Endothelial cell of umbilical vein (primary cell): ENCODE measurements at regions not wholly inside any gene's neighbourhood (a gene's known extent, or its start where the extent isn't known, plus 50 kb on each side); places are given as distances from the start of the nearest gene placed in this dataset.

Source experiments
- BruUV-seq: library from RNA; stranded (reverse); fragments of 400-500 nt; replicated peaks from 2 replicates; lab custom pipeline; 2021; lab: Mats Ljungman, UMichigan
- CTCF ChIA-PET: fragments of 300-600, 350-600 bp; sonication (Branson Sonifier 250); formaldehyde crosslinking; loops from one replicate; lab custom pipeline; 2021; ENCODE audit warnings: antibody characterized with exemption, inconsistent platforms; lab: Charles Lee
- POLR2A ChIA-PET: fragments of 300-600, 350-600 bp; sonication (Branson Sonifier 250); formaldehyde crosslinking; loops from one replicate; lab custom pipeline; 2021; ENCODE audit warnings: antibody characterized with exemption, inconsistent platforms; lab: Charles Lee
- DNase-seq: peaks from one replicate; pipeline ENCODE4 v3.0.0-alpha.2; 2011; ENCODE audit warnings: low read depth, low spot score
- FAIRE-seq: peaks from 2 replicates; lab custom pipeline; 2011; peaks lifted over from hg19 to GRCh38; lab: Jason Lieb, UNC
- H2AFZ ChIP-seq: 2 replicates; pipeline ENCODE4 v1.6.0; 2012; ENCODE audit warnings: low read depth, low read length, control low read depth, inconsistent platforms
- H3K27ac ChIP-seq: 2 replicates; pipeline ENCODE4 v1.5.1; 2011; ENCODE audit warnings: low read depth, mild to moderate bottlenecking, control low read depth, low read length, moderate library complexity; ENCODE audit not compliant: insufficient read depth
- H3K27me3 ChIP-seq, 2 experiments: 2 replicates each; pipeline versions ENCODE4 v1.6.0 to v1.6.1; 2011; ENCODE audit warnings: low read length in 2 of 2, mixed read lengths in 1 of 2; ENCODE audit not compliant: control insufficient read depth in 2 of 2, insufficient read depth in 2 of 2
- H3K36me3 ChIP-seq, 2 experiments: 2 replicates in 1 of 2; 3 replicates in 1 of 2; pipeline ENCODE4 v1.5.1; 2011; ENCODE audit warnings: low read length in 2 of 2, mild to moderate bottlenecking in 1 of 2, moderate library complexity in 1 of 2; ENCODE audit not compliant: control insufficient read depth in 2 of 2, insufficient read depth in 2 of 2; ENCODE audit errors: extremely low read depth in 1 of 2
- H3K4me1 ChIP-seq: 3 replicates; pipeline ENCODE4 v1.5.1; 2011; ENCODE audit warnings: mild to moderate bottlenecking, low read length; ENCODE audit not compliant: control insufficient read depth, insufficient read depth; ENCODE audit errors: extremely low read depth
- H3K4me2 ChIP-seq: 2 replicates; pipeline ENCODE4 v1.6.1; 2011; ENCODE audit warnings: low read length, control low read depth, mixed read lengths; ENCODE audit not compliant: insufficient read depth
- H3K4me3 ChIP-seq, 3 experiments: fragments of 200-600 bp in 1 of 3; sonication (generic), shearing (Covaris generic) in 1 of 3; replicated peaks in 1 of 3; 2 replicates each; pipeline ENCODE4 v1.5.1; 2011 to 2016; ENCODE audit warnings: control low read depth in 3 of 3, low read length in 3 of 3, mild to moderate bottlenecking in 2 of 3, inconsistent platforms in 1 of 3, low read depth in 1 of 3, moderate library complexity in 1 of 3; ENCODE audit not compliant: insufficient read depth in 1 of 3
- H3K79me2 ChIP-seq: 2 replicates; pipeline ENCODE4 v1.6.0; 2012; ENCODE audit warnings: low read length, inconsistent platforms; ENCODE audit not compliant: control insufficient read depth, insufficient read depth
- H3K9ac ChIP-seq: replicated peaks from 2 replicates; pipeline ENCODE3; 2011; ENCODE audit warnings: low read length, control low read depth; ENCODE audit not compliant: insufficient read depth; ENCODE audit errors: extremely low read depth
- H3K9me1 ChIP-seq: replicated peaks from 3 replicates; pipeline ENCODE4 v1.6.0; 2011; ENCODE audit warnings: mild to moderate bottlenecking, low read length; ENCODE audit not compliant: control insufficient read depth, insufficient read depth; ENCODE audit errors: extremely low read depth
- H3K9me3 ChIP-seq: replicated peaks from 2 replicates; pipeline ENCODE4 v1.5.1; 2012; ENCODE audit warnings: low read length, inconsistent platforms; ENCODE audit not compliant: control insufficient read depth, insufficient read depth
- H4K20me1 ChIP-seq: replicated peaks from 2 replicates; pipeline ENCODE3; 2011; ENCODE audit warnings: mild to moderate bottlenecking, low read length; ENCODE audit not compliant: control insufficient read depth, insufficient read depth; ENCODE audit errors: extremely low read depth
- EZH2 ChIP-seq: IDR thresholded peaks from 2 replicates; pipeline ENCODE4 v1.6.1; 2012; ENCODE audit warnings: borderline replicate concordance, low read depth, mild to moderate bottlenecking, moderate library complexity, low read length, inconsistent platforms; ENCODE audit not compliant: severe bottlenecking
- FOS ChIP-seq: IDR thresholded peaks from 2 replicates; pipeline ENCODE4 v1.6.1; 2011; ENCODE audit warnings: mild to moderate bottlenecking, low read length, moderate library complexity, borderline replicate concordance; ENCODE audit not compliant: insufficient read depth
- GATA2 ChIP-seq: IDR thresholded peaks from 2 replicates; pipeline ENCODE4 v1.7.0; 2011; ENCODE audit warnings: low read depth, mild to moderate bottlenecking, moderate library complexity, mixed read lengths, low read length; ENCODE audit not compliant: insufficient read length, insufficient read depth
- JUN ChIP-seq: IDR thresholded peaks from 2 replicates; pipeline ENCODE4 v1.6.1; 2011; ENCODE audit warnings: borderline replicate concordance, low read depth; ENCODE audit not compliant: insufficient read length, insufficient read depth
- MYC ChIP-seq: IDR thresholded peaks from one replicate; pipeline ENCODE4 v1.6.1; 2011; ENCODE audit warnings: mild to moderate bottlenecking, low read depth, low read length
- POLR2A ChIP-seq: IDR thresholded peaks from 2 replicates; pipeline ENCODE4 v1.6.1; 2012; ENCODE audit warnings: low read depth, mild to moderate bottlenecking, control low read depth, low read length
- POLR2AphosphoS5 ChIP-seq: IDR thresholded peaks from 2 replicates; pipeline ENCODE4 v1.6.1; 2012; ENCODE audit warnings: low read depth, mild to moderate bottlenecking, control low read depth, low read length, moderate library complexity; ENCODE audit not compliant: insufficient read depth
- dilution Hi-C: fragments of 300-500 bp; cut with MboI; formaldehyde crosslinking; loops from one replicate; pipeline ENCODE4 v1.15.0; 2019; ENCODE audit warnings: low sequenced_read_pairs; ENCODE audit not compliant: extremely low pct_ligation_motif_present
- intact Hi-C: fragments of 100-400 bp; cut with micrococcal nuclease; formaldehyde crosslinking; loops from one replicate; pipeline ENCODE4 v1.10.0; 2022
- TF ChIP-seq, protein P1 (sequence below), 2 donors: IDR thresholded peaks; 1 replicate in 1 of 2; 2 replicates in 1 of 2; pipeline ENCODE4 v1.5.1; 2011; ENCODE audit warnings: low read length in 2 of 2, mild to moderate bottlenecking in 2 of 2, moderate library complexity in 2 of 2, control low read depth in 1 of 2, inconsistent platforms in 1 of 2, low read depth in 1 of 2; ENCODE audit not compliant: insufficient read depth in 1 of 2; ENCODE audit errors: extremely low read depth in 1 of 2
- TF ChIP-seq, protein P2 (sequence below): IDR thresholded peaks from 2 replicates; pipeline ENCODE4 v1.6.1; 2011; ENCODE audit not compliant: insufficient read depth, insufficient read length

DNA sequence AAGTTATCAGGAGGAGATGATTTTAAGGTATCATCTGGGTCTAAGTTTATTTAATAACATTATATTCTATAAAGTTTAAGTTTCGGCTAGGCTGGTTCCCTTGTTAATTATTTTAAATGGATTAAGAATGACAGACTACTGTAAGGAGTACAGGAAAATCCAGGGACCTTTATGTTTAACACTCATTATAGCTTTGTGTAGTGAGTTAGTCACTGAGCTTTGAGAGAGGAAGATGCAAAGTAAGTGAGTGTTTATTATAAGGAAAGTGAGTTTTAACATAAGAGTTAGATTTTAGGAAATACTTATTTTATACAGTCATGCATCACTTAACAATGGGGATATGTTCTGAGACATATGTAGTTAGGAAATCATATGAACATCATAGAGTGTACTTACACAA lies 485.5 kb downstream of the MMUT start:
- intact Hi-C loops (no loop called here), dilution Hi-C loops (no loop called here)
- no peak for FAIRE-seq
- Histone ChIP-seq H3K4me3 (no peak overlapping the region), H3K27me3 (no peaks in the 10 kb centered on the region), H4K20me1 (no peaks in the 10 kb centered on the region), H3K36me3 (no peaks in the 10 kb centered on the region), H3K9ac (no peak overlapping the region), H2AFZ (no peak overlapping the region), H3K4me2 (no peak overlapping the region), H3K9me1 (no peaks in the 10 kb centered on the region), H3K27ac (no peak overlapping the region), H3K79me2 (no peaks in the 10 kb centered on the region), H3K9me3 (no peaks in the 10 kb centered on the region), H3K4me1 (no peaks in the 10 kb centered on the region)
- no TSS peak for BruUV-seq
- ChIA-PET CTCF (no interaction called here), POLR2A (no interaction called here)
- DNase-seq: no peak
- no peak for TF ChIP-seq JUN
- TF ChIP-seq GATA2: no peak
- TF ChIP-seq, protein P1, sequence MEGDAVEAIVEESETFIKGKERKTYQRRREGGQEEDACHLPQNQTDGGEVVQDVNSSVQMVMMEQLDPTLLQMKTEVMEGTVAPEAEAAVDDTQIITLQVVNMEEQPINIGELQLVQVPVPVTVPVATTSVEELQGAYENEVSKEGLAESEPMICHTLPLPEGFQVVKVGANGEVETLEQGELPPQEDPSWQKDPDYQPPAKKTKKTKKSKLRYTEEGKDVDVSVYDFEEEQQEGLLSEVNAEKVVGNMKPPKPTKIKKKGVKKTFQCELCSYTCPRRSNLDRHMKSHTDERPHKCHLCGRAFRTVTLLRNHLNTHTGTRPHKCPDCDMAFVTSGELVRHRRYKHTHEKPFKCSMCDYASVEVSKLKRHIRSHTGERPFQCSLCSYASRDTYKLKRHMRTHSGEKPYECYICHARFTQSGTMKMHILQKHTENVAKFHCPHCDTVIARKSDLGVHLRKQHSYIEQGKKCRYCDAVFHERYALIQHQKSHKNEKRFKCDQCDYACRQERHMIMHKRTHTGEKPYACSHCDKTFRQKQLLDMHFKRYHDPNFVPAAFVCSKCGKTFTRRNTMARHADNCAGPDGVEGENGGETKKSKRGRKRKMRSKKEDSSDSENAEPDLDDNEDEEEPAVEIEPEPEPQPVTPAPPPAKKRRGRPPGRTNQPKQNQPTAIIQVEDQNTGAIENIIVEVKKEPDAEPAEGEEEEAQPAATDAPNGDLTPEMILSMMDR (IDR thresholded peaks at IDR 0.05; ENCODE audit: extremely low read depth in 1 of 2, insufficient read depth in 1 of 2, low read depth in 1 of 2, low read length in 2 of 2): no peak
- no peak for TF ChIP-seq POLR2AphosphoS5
- TF ChIP-seq FOS: no peak
- no peak for TF ChIP-seq MYC
- TF ChIP-seq, protein P2, sequence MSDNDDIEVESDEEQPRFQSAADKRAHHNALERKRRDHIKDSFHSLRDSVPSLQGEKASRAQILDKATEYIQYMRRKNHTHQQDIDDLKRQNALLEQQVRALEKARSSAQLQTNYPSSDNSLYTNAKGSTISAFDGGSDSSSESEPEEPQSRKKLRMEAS: no peak
- TF ChIP-seq EZH2: no peak
- no peak for TF ChIP-seq POLR2A
